ENCODE measurements at regions not wholly inside any gene's neighbourhood (a gene's known extent, or its start where the extent isn't known, plus 50 kb on each side); places are given as distances from the start of the nearest gene placed in this dataset.

- intact Hi-C loops (cut with DNase I; ENCODE audit: low total_unique reads), result no loop called here
- no peaks in the 10 kb centered on the region for H3K27me3 ChIP-seq
- no peaks in the 10 kb centered on the region for H3K4me1 ChIP-seq
Measured at GRCh38 chr7:156175003-156175402, 362.7 kb upstream of the SHH start.

GRCh38 chr7:156174428-156174827 lies 362.2 kb upstream of the SHH start:
- H3K4me3 ChIP-seq, result no peak overlapping the region
- H3K4me1 ChIP-seq, result no peaks in the 10 kb centered on the region
- DNase-seq (ENCODE audit: low spot score in 2 of 2), result no peak
- H3K27ac ChIP-seq, result no peak overlapping the region
- intact Hi-C loops (cut with DNase I; ENCODE audit: low total_unique reads), result no loop called here
- H3K27me3 ChIP-seq, result no peaks in the 10 kb centered on the region
- no peaks in the 10 kb centered on the region for H3K36me3 ChIP-seq
- no peaks in the 10 kb centered on the region for H3K9me3 ChIP-seq
- TF ChIP-seq POLR2A (IDR thresholded peaks at IDR 0.05), result no peak
- no peak for TF ChIP-seq CTCF (IDR thresholded peaks at IDR 0.05)
- no peak for TF ChIP-seq POLR2AphosphoS5 (IDR thresholded peaks at IDR 0.05)

More at GRCh38 chr7:156175003-156175402, 362.7 kb upstream of the SHH start:
- no peak for TF ChIP-seq POLR2A (IDR thresholded peaks at IDR 0.05)
- TF ChIP-seq POLR2AphosphoS5 (IDR thresholded peaks at IDR 0.05), result no peak
- TF ChIP-seq CTCF (IDR thresholded peaks at IDR 0.05), result no peak
- H3K9me3 ChIP-seq, result no peaks in the 10 kb centered on the region
- H3K36me3 ChIP-seq, result no peaks in the 10 kb centered on the region
- no peak for DNase-seq (ENCODE audit: low spot score in 2 of 2)
- H3K4me3 ChIP-seq, result no peak overlapping the region
- H3K27ac ChIP-seq, result no peak overlapping the region

GRCh38 chr7:156173748-156174353 lies 361.6 kb upstream of the SHH start:
- no peaks in the 10 kb centered on the region for H3K27me3 ChIP-seq
- no peak for DNase-seq (ENCODE audit: low spot score in 2 of 2)
- no peak overlapping the region for H3K4me3 ChIP-seq
- H3K4me1 ChIP-seq, result no peaks in the 10 kb centered on the region
- no peak overlapping the region for H3K27ac ChIP-seq
- TF ChIP-seq CTCF (IDR thresholded peaks at IDR 0.05), result no peak
- no peak for TF ChIP-seq POLR2AphosphoS5 (IDR thresholded peaks at IDR 0.05)
- no peak for TF ChIP-seq POLR2A (IDR thresholded peaks at IDR 0.05)
- no peaks in the 10 kb centered on the region for H3K9me3 ChIP-seq
- no peaks in the 10 kb centered on the region for H3K36me3 ChIP-seq
- intact Hi-C loops (cut with DNase I; ENCODE audit: low total_unique reads), result no loop called here

- TF ChIP-seq POLR2AphosphoS5 (IDR thresholded peaks at IDR 0.05) (no peak), CTCF (IDR thresholded peaks at IDR 0.05) (no peak), POLR2A (IDR thresholded peaks at IDR 0.05) (no peak)
- intact Hi-C loops (cut with DNase I; ENCODE audit: low total_unique reads), result no loop called here
- H3K27ac ChIP-seq, result no peak overlapping the region
- H3K4me3 ChIP-seq, result no peak overlapping the region
- H3K36me3 ChIP-seq, result no peaks in the 10 kb centered on the region
- H3K9me3 ChIP-seq, result no peaks in the 10 kb centered on the region
- DNase-seq (ENCODE audit: low spot score in 2 of 2), result no peak
- H3K4me1 ChIP-seq, result no peaks in the 10 kb centered on the region
- no peaks in the 10 kb centered on the region for H3K27me3 ChIP-seq
Measured at GRCh38 chr7:156173346-156173745, 361.1 kb upstream of the SHH start.

- no peak for DNase-seq (ENCODE audit: low spot score in 2 of 2)
- no peaks in the 10 kb centered on the region for H3K4me1 ChIP-seq
- intact Hi-C loops (cut with DNase I; ENCODE audit: low total_unique reads), result no loop called here
- peaks cover 0 to under 1% of the 10 kb centered on the region in 2 donors for H3K27me3 ChIP-seq
- H3K9me3 ChIP-seq, result no peaks in the 10 kb centered on the region
- H3K36me3 ChIP-seq, result no peaks in the 10 kb centered on the region
- TF ChIP-seq CTCF (IDR thresholded peaks at IDR 0.05) (no peak), POLR2A (IDR thresholded peaks at IDR 0.05) (no peak), POLR2AphosphoS5 (IDR thresholded peaks at IDR 0.05) (no peak)
- H3K4me3 ChIP-seq, result no peak overlapping the region
- no peak overlapping the region for H3K27ac ChIP-seq
Measured at GRCh38 chr7:156172638-156173037, 360.4 kb upstream of the SHH start.

All from breast epithelium (tissue), 4 donors.